Hematopoietic multipotent progenitor cell treated with erythropoietin and hydrocortisone succinate and interleukin-3 and kit ligand, for 17 days (in vitro differentiated cells): ENCODE measurements at regions not wholly inside any gene's neighbourhood (a gene's known extent, or its start where the extent isn't known, plus 50 kb on each side); places are given as distances from the start of the nearest gene placed in this dataset.

Experiments
- DNase-seq: peaks from one replicate; pipeline ENCODE4 v3.0.0-alpha.2; 2015; ENCODE audit warnings: low spot score

GRCh38 chr16:73565925-73566324 is 518.0 kb upstream of the ZFHX3 start:
- no peak for DNase-seq

GRCh38 chr16:73565263-73565662 is 517.3 kb upstream of the ZFHX3 start:
- DNase-seq: no peak

- no peak for DNase-seq
Observed at GRCh38 chr16:73563709-73564108, 515.8 kb upstream of the ZFHX3 start.

GRCh38 chr16:73560497-73560896 is 512.6 kb upstream of the ZFHX3 start:
- DNase-seq: no peak

- DNase-seq: no peak
Observed at GRCh38 chr16:73558219-73558618, 510.3 kb upstream of the ZFHX3 start.

- DNase-seq: no peak
Observed at GRCh38 chr16:73553941-73554660, 506.2 kb upstream of the ZFHX3 start.

- no peak for DNase-seq
Observed at GRCh38 chr16:73549984-73550631, 502.2 kb upstream of the ZFHX3 start.

- no peak for DNase-seq
Observed at GRCh38 chr16:73547552-73548403, 499.9 kb upstream of the ZFHX3 start.

- DNase-seq: no peak
Observed at GRCh38 chr16:73546341-73546845, 498.5 kb upstream of the ZFHX3 start.

GRCh38 chr16:73545755-73546154 is 497.8 kb upstream of the ZFHX3 start:
- DNase-seq: no peak

- DNase-seq: no peak
Observed at GRCh38 chr16:73545290-73545689, 497.4 kb upstream of the ZFHX3 start.

- no peak for DNase-seq
Observed at GRCh38 chr16:73544826-73545225, 496.9 kb upstream of the ZFHX3 start.

GRCh38 chr16:73543970-73544599 is 496.2 kb upstream of the ZFHX3 start:
- DNase-seq: no peak

- no peak for DNase-seq
Observed at GRCh38 chr16:73543331-73543969, 495.5 kb upstream of the ZFHX3 start.

GRCh38 chr16:73542885-73543284 is 495.0 kb upstream of the ZFHX3 start:
- no peak for DNase-seq

- DNase-seq: no peak
Observed at GRCh38 chr16:73537921-73538320, 490.0 kb upstream of the ZFHX3 start.

- no peak for DNase-seq
Observed at GRCh38 chr16:73536931-73537330, 489.0 kb upstream of the ZFHX3 start.

- no peak for DNase-seq
Observed at GRCh38 chr16:73531021-73531420, 483.1 kb upstream of the ZFHX3 start.

GRCh38 chr16:73530529-73530928 is 482.6 kb upstream of the ZFHX3 start:
- no peak for DNase-seq

GRCh38 chr16:73529303-73530012 is 481.5 kb upstream of the ZFHX3 start:
- DNase-seq: no peak

- no peak for DNase-seq
Observed at GRCh38 chr16:73527187-73527586, 479.3 kb upstream of the ZFHX3 start.
